NCI-H82 (cell line): ENCODE measurements at regions not wholly inside any gene's neighbourhood (a gene's known extent, or its start where the extent isn't known, plus 50 kb on each side); places are given as distances from the start of the nearest gene placed in this dataset.
"Not testable (repeated sequence)": the region's sequence is repeated elsewhere in the genome, so short reads cannot be mapped to it uniquely, and the experiment has no call there.

ENCODE experiments used
- DNase-seq: peaks from one replicate; lab custom pipeline; 2025; lab: John Stamatoyannopoulos, UW

DNA sequence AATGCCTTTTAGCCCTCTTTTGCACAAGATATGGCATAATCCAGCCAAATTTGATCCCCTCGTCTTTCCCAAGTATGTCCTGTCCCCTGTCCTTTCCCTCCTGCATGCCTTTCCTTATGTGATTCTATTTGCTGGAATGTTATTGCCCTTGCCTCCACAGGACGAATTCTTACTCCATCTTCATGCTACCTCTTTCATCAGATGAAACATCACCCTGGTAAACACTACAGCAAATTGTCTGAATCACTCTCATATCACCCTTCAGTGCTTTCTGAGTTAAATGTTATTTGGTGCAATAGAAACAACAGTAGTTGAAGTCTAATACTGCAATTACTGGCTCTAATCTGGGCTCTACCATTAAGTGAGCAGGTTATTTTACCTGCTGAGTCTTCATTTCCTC is 52.2 kb upstream of the FAT1 start:
- no peak for DNase-seq

DNA sequence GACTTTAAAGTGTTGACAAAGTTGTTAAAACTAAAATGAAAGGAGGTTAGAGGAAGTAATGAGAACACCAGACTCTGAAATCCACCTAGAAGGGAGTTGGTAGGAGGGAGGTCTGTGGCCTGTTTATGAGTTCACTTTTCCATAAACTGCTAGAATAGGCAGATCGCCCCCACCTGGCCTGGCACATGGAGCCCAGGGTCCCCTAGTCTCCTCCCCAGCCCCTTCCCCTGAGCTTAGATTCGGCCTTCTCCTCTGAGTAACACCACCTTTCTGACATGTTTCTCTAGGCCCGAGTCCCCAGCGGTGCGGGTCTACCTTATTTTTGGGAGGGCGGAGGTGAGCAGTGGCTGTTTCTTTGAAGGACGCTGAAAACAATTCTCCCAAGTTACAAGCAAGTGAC is 54.5 kb upstream of the FAT1 start:
- no peak for DNase-seq

GRCh38 chr4:186780291-186781031 is 56.8 kb upstream of the FAT1 start:
- no peak for DNase-seq

DNA sequence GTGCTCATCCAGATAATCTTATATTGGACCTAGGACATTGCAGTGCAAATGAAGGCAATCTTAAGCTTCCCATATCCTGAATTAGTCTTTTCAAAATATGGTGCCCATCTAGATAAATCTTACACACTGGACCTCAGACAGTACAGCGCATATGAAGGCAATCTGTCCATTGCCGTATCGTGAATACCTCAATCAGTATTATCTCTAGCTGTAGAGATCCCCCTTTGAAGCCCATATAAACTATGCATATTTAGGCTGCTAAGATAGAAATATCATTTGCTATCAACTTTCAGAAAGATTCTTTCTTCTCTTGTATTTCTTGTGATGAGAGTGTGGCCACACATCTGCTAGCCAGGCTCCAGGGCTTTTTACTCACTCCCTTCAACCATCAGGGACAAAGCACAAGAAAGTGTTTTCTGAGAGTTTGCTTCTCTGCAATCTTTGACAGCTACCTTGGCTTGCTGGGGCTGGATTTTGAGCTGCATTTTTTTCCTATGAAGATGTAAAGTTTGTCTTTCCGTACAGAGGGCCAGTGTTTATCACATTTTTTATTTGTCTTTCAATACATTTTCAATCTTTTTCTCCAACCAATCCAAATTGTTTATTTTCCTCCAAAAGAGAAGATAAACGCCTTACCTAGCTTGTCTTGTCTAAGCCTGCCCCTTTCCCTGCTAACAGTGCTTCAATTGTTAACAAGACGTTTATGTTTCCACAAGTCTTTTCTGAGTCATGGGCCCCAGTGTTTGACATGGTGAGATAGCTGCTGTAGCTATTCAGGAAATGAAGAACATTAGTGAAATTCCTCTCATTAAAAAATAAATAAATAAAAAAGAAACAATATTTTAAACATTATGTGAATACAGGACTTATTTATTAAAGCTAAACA is 57.6 kb upstream of the FAT1 start:
- no peak for DNase-seq

- no peak for DNase-seq
Measured at GRCh38 chr4:186782302-186782701, 58.6 kb upstream of the FAT1 start.

GRCh38 chr4:186787536-186787935 is 63.9 kb upstream of the FAT1 start:
- no peak for DNase-seq

- DNase-seq = no peak
Measured at GRCh38 chr4:186789651-186790050, 66.0 kb upstream of the FAT1 start.

DNA sequence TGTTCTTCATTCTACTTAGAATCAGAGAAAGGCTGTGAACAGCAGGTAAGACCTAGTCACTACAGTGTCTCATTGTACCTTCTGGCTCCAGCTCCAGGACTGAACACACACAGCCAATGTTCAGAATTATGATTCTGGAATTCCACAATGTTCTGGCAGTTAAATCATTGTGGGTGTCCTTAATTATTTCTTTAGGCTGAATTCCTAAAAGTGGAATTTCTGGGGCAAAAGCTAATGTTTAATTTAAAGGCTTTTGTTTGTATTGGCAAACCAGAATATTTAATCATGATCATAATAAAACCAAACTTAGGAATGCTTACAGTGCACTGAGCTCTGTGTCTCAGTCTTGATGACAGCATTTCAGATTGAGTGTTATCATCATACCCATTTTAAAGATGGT is 67.0 kb upstream of the FAT1 start:
- DNase-seq = no peak

GRCh38 chr4:186792728-186793366 is 69.2 kb upstream of the FAT1 start:
- no peak for DNase-seq

GRCh38 chr4:186798951-186799659 is 75.4 kb upstream of the FAT1 start:
- DNase-seq = no peak

DNA sequence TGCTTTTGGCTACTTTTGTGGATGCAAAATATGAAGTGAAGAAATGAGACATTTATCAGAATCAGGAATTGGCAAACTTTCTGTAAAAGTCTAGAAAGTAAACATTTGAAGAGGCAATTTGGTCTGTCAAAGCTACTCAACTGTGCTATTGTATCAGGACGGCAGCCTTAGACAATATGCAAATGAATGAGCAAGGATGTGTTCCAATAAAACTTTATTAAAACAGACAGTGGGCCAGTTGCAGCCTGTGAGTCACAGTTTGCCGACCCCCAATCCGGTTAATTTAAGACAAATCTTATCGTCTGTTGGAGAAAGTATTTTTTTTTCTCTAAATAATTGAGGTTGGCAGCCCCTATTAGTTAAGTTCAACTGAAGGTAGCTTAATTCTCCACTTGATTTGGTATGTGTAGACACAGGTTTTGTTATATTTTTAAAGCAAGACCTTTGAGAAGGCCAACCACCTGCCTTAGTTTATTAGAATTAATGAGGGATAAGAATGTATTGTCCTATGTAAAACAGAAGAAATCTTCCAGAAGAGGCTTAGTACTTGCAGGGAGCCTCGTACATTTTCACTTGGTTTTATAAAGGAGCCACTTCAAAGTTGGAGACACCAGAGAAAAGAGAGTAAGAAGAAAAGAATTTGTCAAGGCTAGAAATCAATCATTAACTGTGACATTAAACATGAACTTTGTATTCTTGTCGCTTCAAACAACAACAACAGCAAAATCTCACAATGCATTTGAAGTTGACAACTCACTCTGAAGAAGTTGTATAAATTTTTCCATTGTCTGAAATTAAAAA is 81.6 kb upstream of the FAT1 start:
- no peak for DNase-seq

- not testable (repeated sequence) for DNase-seq
Measured at GRCh38 chr4:186805917-186806316, 82.3 kb upstream of the FAT1 start.

DNA sequence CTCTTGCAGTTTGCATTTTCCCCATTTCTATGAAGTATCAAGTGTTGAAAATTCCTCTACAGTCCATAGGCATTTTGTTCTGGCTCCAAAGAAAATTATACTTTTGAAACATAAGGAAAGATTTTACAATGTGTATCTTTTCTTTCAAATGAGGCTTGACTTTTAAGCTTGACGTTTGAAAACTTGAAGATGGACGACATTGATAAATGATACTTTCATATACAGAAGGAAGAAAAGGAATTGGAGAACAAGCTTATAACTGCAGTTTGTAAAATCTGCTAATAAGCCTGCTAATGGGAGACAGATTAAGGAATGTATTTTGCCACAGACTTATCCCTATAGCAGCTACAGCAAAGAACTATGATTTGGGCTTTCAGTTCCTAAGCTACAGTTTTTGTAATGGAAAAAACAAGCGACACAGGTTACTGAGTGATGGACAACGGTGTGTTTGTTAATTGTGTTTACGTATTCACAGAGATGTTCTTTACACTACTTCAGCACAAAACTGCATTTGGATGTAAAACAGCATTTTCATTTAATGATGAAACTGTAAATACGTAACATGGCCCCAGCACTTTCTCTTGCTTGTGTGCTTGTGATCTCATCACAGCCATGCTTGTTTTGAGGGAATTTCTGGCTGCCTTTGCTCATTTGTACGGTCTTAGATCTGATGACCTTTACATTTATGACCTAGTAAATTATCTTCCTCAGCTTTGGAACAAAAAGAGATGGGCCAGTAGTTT is 83.2 kb upstream of the FAT1 start:
- no peak for DNase-seq

DNA sequence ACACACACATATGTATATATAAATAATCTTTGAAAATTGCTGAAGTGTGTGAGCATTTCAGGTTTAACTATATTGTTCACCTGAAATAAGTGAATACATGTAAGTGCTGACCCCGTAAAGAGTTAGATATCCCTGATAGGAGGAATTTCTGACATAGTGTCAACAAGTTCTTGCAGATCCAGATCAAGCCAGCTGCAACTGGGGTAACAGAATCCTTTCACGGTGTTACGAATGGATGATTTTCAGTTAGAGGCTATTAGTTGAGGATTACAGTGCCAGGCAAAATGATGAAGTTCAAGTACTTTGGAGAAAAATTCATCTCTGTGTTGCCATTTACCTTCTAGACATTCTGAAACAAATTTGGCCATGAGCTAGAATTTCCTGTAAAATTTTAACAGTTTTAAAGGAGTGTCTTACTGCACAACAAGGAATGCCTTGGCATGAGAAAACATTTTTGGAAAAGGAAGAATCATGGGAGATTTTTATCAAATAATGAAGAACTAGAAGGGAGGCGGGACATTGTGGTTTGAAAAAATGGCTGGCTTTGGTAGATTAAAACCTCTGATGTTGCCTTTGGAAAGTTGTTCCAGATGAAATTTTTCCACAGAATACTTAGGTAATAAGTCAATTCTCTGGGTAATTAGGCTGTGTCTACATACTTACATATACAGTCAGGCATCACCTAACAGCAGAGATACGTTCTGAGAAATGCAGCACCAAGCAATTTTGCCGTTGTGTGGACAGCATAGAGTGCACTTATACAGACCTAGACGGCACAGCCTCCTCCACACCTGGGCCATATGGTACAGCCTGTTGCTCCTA is 84.4 kb upstream of the FAT1 start:
- DNase-seq = no peak

DNA sequence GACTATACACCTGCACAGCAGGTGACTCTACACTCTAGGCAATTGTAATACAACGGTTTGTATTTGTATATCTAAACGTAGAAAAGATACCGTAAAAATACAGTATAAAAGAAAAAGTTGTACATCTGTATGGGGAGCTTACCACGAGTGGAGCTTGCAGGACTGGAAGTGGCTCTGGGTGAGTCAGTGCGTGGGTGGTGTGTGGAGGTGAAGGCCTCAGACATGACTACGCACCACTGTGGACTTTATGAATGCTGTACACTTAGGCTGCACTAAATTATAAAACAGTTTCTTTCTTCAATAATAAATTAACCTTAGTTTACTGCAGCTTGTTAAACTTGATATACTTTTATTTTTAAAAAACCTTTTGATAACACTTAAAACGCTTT is 85.0 kb upstream of the FAT1 start:
- DNase-seq = no peak

GRCh38 chr4:186809070-186809469 is 85.4 kb upstream of the FAT1 start:
- no peak for DNase-seq

DNA sequence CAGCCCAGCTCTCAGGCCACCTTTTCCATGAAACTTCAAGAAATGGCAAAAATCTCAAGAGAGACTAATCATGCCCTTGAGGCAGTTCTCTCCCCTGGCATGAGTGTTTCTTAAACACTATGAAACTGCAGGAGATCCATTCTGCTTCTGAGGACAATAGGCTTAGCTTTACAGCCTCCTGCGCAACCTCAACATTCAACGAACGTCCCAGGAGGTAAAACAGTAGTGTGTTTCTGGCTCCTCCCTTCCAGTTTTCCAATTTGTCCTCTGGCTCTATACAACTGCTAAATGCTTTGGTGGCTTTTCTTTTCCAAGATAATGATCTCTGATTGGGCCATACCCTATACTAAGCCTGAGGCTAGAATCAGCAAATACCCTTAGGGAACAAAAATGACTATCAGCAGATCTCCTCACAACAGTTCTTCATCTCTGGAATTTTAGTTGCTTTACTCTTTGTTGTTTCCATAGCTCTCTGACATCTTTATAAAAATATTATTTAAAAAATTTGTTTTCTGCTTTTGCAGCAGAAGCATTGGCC is 87.0 kb upstream of the FAT1 start:
- no peak for DNase-seq

DNA sequence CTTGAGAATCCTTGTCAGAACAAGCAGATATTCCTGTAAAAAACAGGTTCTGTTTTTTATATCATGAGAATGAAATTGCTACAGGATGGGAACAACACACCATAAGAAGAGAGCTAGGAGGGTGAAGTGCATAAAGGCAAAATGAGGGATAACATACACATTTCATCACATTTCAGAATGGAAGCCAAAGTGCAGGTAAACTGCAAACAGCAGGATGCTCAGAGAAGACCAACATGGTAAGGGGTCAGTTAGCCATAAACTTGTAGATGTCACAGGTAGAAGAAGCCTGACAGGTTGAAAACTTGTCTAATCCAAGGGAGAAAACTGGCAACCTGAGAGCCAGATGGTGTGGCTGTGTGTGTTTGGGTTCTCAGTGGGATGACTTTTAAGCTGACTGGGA is 88.9 kb upstream of the FAT1 start:
- no peak for DNase-seq

DNA sequence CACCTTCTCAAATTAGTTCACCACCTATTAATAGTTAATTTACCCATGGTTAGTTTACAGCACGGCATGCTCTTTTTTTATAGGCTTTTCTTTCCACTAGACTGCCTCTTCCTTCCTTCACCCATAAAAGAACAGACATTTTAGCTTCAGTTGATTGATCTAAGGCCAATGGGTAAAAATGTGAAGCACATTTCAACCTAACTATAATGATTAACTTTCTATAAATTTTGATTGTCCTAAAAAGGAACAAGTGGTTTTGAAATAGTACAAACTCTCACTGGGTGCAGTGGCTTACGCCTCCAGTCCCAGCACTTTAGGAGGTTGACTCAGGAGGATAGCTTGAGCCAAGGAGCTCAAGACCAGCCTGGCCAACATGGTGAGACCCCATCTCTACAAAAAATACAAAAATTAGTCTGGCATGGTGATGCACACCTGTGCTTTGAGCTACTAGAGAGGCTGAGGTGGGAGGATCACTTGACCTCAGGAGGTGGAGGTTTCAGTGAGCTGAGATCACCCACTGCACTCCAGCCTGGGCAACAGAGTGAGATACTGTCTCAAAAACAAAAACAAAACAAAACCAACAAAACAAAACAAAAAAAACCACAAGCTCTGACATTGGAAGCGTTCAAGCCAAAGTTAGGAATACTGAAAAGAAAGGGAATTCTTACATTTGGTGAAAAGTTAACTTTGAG is 89.9 kb upstream of the FAT1 start:
- no peak for DNase-seq
